MCF 10A (cell line): ENCODE measurements at regions not wholly inside any gene's neighbourhood (a gene's known extent, or its start where the extent isn't known, plus 50 kb on each side); places are given as distances from the start of the nearest gene placed in this dataset.

ENCODE experiments used
- BruUV-seq: library from RNA; stranded (reverse); fragments of 400-500 nt; replicated peaks from 2 replicates; lab custom pipeline; 2021; lab: Mats Ljungman, UMichigan
- CTCF ChIA-PET: fragments of 300-600 bp; sonication (Branson Sonifier 250); formaldehyde crosslinking; extraction: SDS; loops from one replicate; lab custom pipeline; 2021; ENCODE audit warnings: antibody characterized with exemption, inconsistent platforms; lab: Yijun Ruan, JAX
- POLR2A ChIA-PET: fragments of 300-600, 350-650 bp; sonication (Branson Sonifier 250); formaldehyde crosslinking; extraction: SDS; loops from one replicate; lab custom pipeline; 2020; ENCODE audit warnings: antibody characterized with exemption, inconsistent platforms; lab: Yijun Ruan, JAX
- DNase-seq: peaks from one replicate; pipeline ENCODE4 v3.0.0-alpha.2; 2018; ENCODE audit not compliant: unreplicated experiment
- H3K27ac Mint-ChIP-seq: one replicate; pipeline ENCODE4 v1.8.0; 2022; ENCODE audit warnings: mild to moderate bottlenecking, low read depth, mixed read lengths; ENCODE audit not compliant: unreplicated experiment
- H3K27me3 Mint-ChIP-seq: one replicate; pipeline ENCODE4 v1.8.0; 2022; ENCODE audit warnings: mixed read lengths; ENCODE audit not compliant: insufficient read depth, unreplicated experiment
- H3K36me3 Mint-ChIP-seq: one replicate; pipeline ENCODE4 v1.8.0; 2022; ENCODE audit warnings: mild to moderate bottlenecking, moderate library complexity, mixed read lengths; ENCODE audit not compliant: insufficient read depth, unreplicated experiment
- H3K4me1 Mint-ChIP-seq: one replicate; pipeline ENCODE4 v1.8.0; 2022; ENCODE audit warnings: mixed read lengths; ENCODE audit not compliant: insufficient read depth, unreplicated experiment
- H3K4me3 Mint-ChIP-seq: one replicate; pipeline ENCODE4 v1.8.0; 2022; ENCODE audit warnings: mild to moderate bottlenecking, moderate library complexity, mixed read lengths; ENCODE audit not compliant: unreplicated experiment
- H3K9me3 Mint-ChIP-seq: one replicate; pipeline ENCODE4 v1.8.0; 2022; ENCODE audit warnings: mixed read lengths; ENCODE audit not compliant: unreplicated experiment
- intact Hi-C: fragments of 100-400 bp; cut with micrococcal nuclease; formaldehyde crosslinking; loops from 2 replicates; pipeline ENCODE4 v1.14.1; 2022
- TF ChIP-seq, protein P1 (sequence below): fragments of 200-600 bp; IDR thresholded peaks from one replicate; pipeline ENCODE4 v1.8.0; 2022; ENCODE audit warnings: antibody characterized with exemption, mild to moderate bottlenecking; ENCODE audit not compliant: unreplicated experiment

- no peaks in the 10 kb centered on the region for H3K36me3 Mint-ChIP-seq
- no peak overlapping the region for H3K27ac Mint-ChIP-seq
- no peaks in the 10 kb centered on the region for H3K27me3 Mint-ChIP-seq
- no peaks in the 10 kb centered on the region for H3K4me1 Mint-ChIP-seq
- peaks cover 5% of the 10 kb centered on the region for H3K9me3 Mint-ChIP-seq
- ChIA-PET POLR2A (no interaction called here), CTCF (no interaction called here)
- TF ChIP-seq, protein P1, sequence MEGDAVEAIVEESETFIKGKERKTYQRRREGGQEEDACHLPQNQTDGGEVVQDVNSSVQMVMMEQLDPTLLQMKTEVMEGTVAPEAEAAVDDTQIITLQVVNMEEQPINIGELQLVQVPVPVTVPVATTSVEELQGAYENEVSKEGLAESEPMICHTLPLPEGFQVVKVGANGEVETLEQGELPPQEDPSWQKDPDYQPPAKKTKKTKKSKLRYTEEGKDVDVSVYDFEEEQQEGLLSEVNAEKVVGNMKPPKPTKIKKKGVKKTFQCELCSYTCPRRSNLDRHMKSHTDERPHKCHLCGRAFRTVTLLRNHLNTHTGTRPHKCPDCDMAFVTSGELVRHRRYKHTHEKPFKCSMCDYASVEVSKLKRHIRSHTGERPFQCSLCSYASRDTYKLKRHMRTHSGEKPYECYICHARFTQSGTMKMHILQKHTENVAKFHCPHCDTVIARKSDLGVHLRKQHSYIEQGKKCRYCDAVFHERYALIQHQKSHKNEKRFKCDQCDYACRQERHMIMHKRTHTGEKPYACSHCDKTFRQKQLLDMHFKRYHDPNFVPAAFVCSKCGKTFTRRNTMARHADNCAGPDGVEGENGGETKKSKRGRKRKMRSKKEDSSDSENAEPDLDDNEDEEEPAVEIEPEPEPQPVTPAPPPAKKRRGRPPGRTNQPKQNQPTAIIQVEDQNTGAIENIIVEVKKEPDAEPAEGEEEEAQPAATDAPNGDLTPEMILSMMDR = no peak
- intact Hi-C loops = no loop called here
- BruUV-seq = no TSS peak
- DNase-seq = no peak
- no peak overlapping the region for H3K4me3 Mint-ChIP-seq
Observed at GRCh38 chr10:29843143-29843542, 208.4 kb upstream of the SVIL start.

DNA sequence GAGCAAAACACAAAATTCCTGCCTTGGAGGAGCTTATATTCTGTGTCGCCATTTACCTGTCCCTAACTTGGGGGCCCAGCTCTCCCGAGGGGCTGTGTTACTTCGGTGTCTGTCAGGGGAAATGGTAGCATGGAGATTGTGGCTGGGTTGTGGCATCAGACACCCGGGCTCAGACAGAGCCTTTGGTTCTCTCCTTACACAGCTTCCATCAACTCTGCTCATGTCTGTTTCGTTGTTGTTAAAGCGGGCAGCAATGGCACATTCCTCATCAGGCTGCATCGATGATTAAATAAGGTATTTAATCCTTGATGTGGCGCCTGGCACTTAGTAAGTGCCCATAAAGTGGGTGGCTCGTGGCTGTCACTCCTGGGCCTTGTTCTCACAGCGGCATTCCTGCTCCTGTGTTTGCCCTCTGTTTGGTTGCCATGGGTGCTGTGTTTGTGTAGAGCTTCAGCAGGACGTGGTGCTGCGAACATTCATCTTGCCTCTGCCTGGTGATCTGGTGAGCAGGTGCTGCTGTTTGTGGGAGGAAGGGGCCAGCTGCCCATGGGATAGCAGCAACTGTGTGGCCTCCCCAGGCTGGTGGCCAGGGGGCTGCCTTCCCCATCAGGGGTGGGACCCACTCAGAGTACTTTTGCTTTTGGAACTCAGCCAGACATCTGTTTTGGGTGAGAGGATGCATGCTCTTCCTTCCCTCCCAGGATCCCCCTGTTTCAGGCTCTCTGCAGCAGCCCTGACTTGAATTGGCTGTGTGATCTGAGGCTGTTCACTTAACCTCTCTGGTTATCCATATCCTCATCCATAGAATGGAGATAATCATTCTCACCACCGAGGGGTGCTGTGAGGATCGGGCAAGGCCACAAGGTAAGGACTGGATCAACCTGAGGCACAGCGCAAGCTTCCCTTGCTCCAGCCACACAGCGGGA is 207.2 kb upstream of the SVIL start:
- no peak for DNase-seq
- no peaks in the 10 kb centered on the region for H3K4me1 Mint-ChIP-seq
- H3K36me3 Mint-ChIP-seq = no peaks in the 10 kb centered on the region
- no TSS peak for BruUV-seq
- H3K9me3 Mint-ChIP-seq = peaks cover 11% of the 10 kb centered on the region
- CTCF ChIA-PET = interaction anchor here (1.1 kb wide), 1 partner anchor 12 kb away, joined by 3 read pairs; no protein-coding TSS in a partner anchor
- no peak overlapping the region for H3K4me3 Mint-ChIP-seq
- intact Hi-C loops = no loop called here
- TF ChIP-seq, protein P1 = no peak
- H3K27ac Mint-ChIP-seq = no peak overlapping the region
- POLR2A ChIA-PET = interaction anchor here (0.5 kb wide), 1 partner anchor 30 kb away, joined by 4 read pairs; no protein-coding TSS in a partner anchor
- H3K27me3 Mint-ChIP-seq = no peaks in the 10 kb centered on the region

- intact Hi-C loops = no loop called here
- Mint-ChIP-seq H3K4me3 (no peak overlapping the region), H3K27ac (no peak overlapping the region), H3K36me3 (no peaks in the 10 kb centered on the region), H3K9me3 (peaks cover 11% of the 10 kb centered on the region), H3K27me3 (no peaks in the 10 kb centered on the region), H3K4me1 (no peaks in the 10 kb centered on the region)
- ChIA-PET CTCF (interaction anchor here (1.1 kb wide), 1 partner anchor 13 kb away, joined by 3 read pairs; no protein-coding TSS in a partner anchor), POLR2A (interaction anchor here (0.6 to 1.9 kb wide), 5 partner anchors 12 to 211 kb away, joined by 3 to 6 read pairs (median 4); no protein-coding TSS in a partner anchor)
- TF ChIP-seq, protein P1 = no peak
- BruUV-seq = no TSS peak
- DNase-seq = no peak
Observed at GRCh38 chr10:29840516-29841276, 205.9 kb upstream of the SVIL start.
